ENCODE measurements at regions not wholly inside any gene's neighbourhood (a gene's known extent, or its start where the extent isn't known, plus 50 kb on each side); places are given as distances from the start of the nearest gene placed in this dataset.
"Not testable (repeated sequence)": the region's sequence is repeated elsewhere in the genome, so short reads cannot be mapped to it uniquely, and the experiment has no call there.

- DNase-seq (ENCODE audit: low spot score): no peak
- H3K27ac Mint-ChIP-seq (ENCODE audit: unreplicated experiment): no peak overlapping the region
- H3K4me1 Mint-ChIP-seq (ENCODE audit: low read depth): no peaks in the 10 kb centered on the region
- TF ChIP-seq CTCF (IDR thresholded peaks at IDR 0.05): no peak
- peaks cover 3% of the 10 kb centered on the region for H3K36me3 Mint-ChIP-seq (ENCODE audit: low read depth)
- H3K9me3 Mint-ChIP-seq (ENCODE audit: low read depth): peaks cover 20% of the 10 kb centered on the region
- no peak overlapping the region for H3K4me3 Mint-ChIP-seq (ENCODE audit: unreplicated experiment)
- no peaks in the 10 kb centered on the region for H3K27me3 Mint-ChIP-seq (ENCODE audit: low read depth)
Measured at GRCh38 chr16:51524555-51525373, 373.7 kb upstream of the SALL1 start.

DNA sequence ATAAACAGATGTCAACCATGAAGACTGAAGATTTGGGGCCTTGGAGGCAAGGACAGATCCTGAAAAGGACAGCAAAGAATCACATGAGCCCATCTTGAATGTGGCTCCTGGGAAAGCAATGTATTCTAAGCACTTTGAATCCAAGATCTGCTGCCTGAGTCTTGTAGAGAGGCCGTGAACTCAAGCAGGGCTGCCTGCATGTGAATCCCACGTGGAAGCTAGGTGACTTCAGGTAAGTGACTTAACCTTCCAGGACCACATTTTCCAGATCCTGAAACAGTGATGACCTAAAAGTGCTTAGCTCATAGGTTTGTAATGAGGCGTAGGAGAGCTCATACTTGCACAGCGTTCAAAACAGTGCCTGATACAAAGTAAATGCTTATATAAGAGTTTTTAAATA lies 373.0 kb upstream of the SALL1 start:
- no peak for TF ChIP-seq CTCF (IDR thresholded peaks at IDR 0.05)
- H3K4me1 Mint-ChIP-seq (ENCODE audit: low read depth): no peaks in the 10 kb centered on the region
- H3K4me3 Mint-ChIP-seq (ENCODE audit: unreplicated experiment): no peak overlapping the region
- H3K9me3 Mint-ChIP-seq (ENCODE audit: low read depth): peaks cover 25% of the 10 kb centered on the region
- H3K27me3 Mint-ChIP-seq (ENCODE audit: low read depth): no peaks in the 10 kb centered on the region
- H3K36me3 Mint-ChIP-seq (ENCODE audit: low read depth): peaks cover 3% of the 10 kb centered on the region
- DNase-seq (ENCODE audit: low spot score): no peak
- H3K27ac Mint-ChIP-seq (ENCODE audit: unreplicated experiment): no peak overlapping the region

GRCh38 chr16:51523400-51523799 lies 372.3 kb upstream of the SALL1 start:
- peaks cover 31% of the 10 kb centered on the region for H3K9me3 Mint-ChIP-seq (ENCODE audit: low read depth)
- no peak for TF ChIP-seq CTCF (IDR thresholded peaks at IDR 0.05)
- DNase-seq (ENCODE audit: low spot score): no peak
- no peak overlapping the region for H3K4me3 Mint-ChIP-seq (ENCODE audit: unreplicated experiment)
- no peaks in the 10 kb centered on the region for H3K27me3 Mint-ChIP-seq (ENCODE audit: low read depth)
- H3K27ac Mint-ChIP-seq (ENCODE audit: unreplicated experiment): no peak overlapping the region
- H3K4me1 Mint-ChIP-seq (ENCODE audit: low read depth): no peaks in the 10 kb centered on the region
- H3K36me3 Mint-ChIP-seq (ENCODE audit: low read depth): peaks cover 3% of the 10 kb centered on the region

DNA sequence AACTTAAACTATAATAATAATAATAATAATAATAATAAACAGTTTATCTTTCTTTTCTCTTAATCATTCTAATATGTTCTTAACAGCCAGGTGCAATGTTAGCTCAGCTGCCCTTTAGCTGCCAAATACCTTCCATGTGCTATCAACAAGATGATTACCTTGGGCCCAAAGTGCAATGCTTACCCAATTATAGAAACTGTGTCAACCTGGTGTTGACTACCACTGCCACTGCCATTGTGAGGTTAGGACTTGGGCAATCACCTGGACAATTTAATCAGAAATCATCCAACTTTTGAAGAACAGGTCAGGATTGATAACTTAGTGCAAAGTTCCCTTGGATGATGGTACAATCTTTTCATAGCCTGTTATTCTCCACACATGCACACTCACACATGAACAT lies 371.8 kb upstream of the SALL1 start:
- no peak for TF ChIP-seq CTCF (IDR thresholded peaks at IDR 0.05)
- no peaks in the 10 kb centered on the region for H3K4me1 Mint-ChIP-seq (ENCODE audit: low read depth)
- H3K27ac Mint-ChIP-seq (ENCODE audit: unreplicated experiment): no peak overlapping the region
- peaks cover 3% of the 10 kb centered on the region for H3K36me3 Mint-ChIP-seq (ENCODE audit: low read depth)
- no peak overlapping the region for H3K4me3 Mint-ChIP-seq (ENCODE audit: unreplicated experiment)
- H3K27me3 Mint-ChIP-seq (ENCODE audit: low read depth): peaks cover 2% of the 10 kb centered on the region
- DNase-seq (ENCODE audit: low spot score): no peak
- peaks cover 36% of the 10 kb centered on the region for H3K9me3 Mint-ChIP-seq (ENCODE audit: low read depth)

- not testable (repeated sequence) for H3K36me3 Mint-ChIP-seq (ENCODE audit: low read depth); H3K27me3 Mint-ChIP-seq (ENCODE audit: low read depth); H3K4me1 Mint-ChIP-seq (ENCODE audit: low read depth); DNase-seq (ENCODE audit: low spot score); H3K4me3 Mint-ChIP-seq (ENCODE audit: unreplicated experiment); H3K27ac Mint-ChIP-seq (ENCODE audit: unreplicated experiment)
- peaks cover 33% of the 10 kb centered on the region for H3K9me3 Mint-ChIP-seq (ENCODE audit: low read depth)
Measured at GRCh38 chr16:51516960-51517359, 365.9 kb upstream of the SALL1 start.

- H3K4me1 Mint-ChIP-seq (ENCODE audit: low read depth): no peaks in the 10 kb centered on the region
Measured at GRCh38 chr16:51510416-51510815, 359.3 kb upstream of the SALL1 start.

More at GRCh38 chr16:51510416-51510815, 359.3 kb upstream of the SALL1 start:
- no peak for TF ChIP-seq CTCF (IDR thresholded peaks at IDR 0.05)
- no peak overlapping the region for H3K27ac Mint-ChIP-seq (ENCODE audit: unreplicated experiment)
- H3K36me3 Mint-ChIP-seq (ENCODE audit: low read depth): no peaks in the 10 kb centered on the region
- H3K27me3 Mint-ChIP-seq (ENCODE audit: low read depth): peaks cover 2% of the 10 kb centered on the region
- H3K4me3 Mint-ChIP-seq (ENCODE audit: unreplicated experiment): no peak overlapping the region
- peaks cover 10% of the 10 kb centered on the region for H3K9me3 Mint-ChIP-seq (ENCODE audit: low read depth)
- no peak for DNase-seq (ENCODE audit: low spot score)

Data from chondrocyte (in vitro differentiated cells).